Activated CD8-positive, alpha-beta memory T cell treated with anti-CD3 and anti-CD28 coated beads for 36 hours (primary cell): ENCODE measurements at regions not wholly inside any gene's neighbourhood (a gene's known extent, or its start where the extent isn't known, plus 50 kb on each side); places are given as distances from the start of the nearest gene placed in this dataset.

Experiments
- CTCF ChIA-PET: fragments of 350-600 bp; sonication (Branson Sonifier 250); formaldehyde crosslinking; loops from one replicate; lab custom pipeline; 2021; ENCODE audit warnings: antibody characterized with exemption; lab: Charles Lee
- POLR2A ChIA-PET: fragments of 350-600 bp; sonication (Branson Sonifier 250); formaldehyde crosslinking; loops from one replicate; lab custom pipeline; 2021; ENCODE audit warnings: antibody characterized with exemption; lab: Charles Lee

DNA sequence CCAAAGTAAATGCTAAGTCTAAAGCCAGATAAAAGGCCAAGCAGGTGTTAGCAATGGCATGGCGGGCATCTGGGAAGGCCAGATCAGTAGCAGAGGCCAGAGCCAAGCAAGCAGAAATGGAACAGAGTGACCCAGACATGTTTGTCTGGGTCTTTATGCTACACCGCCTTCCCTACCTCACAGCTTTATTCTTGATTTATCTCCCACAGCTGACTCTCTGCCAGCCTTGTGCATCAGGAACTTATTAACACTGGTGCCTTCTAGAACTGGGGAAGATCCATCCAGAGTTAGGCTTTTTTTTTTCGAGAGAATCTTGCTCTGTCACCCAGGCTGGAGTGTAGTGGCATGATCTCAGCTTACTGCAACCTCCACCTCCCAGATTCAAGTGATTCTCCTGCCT lies 112.5 kb upstream of the SLC44A1 start:
- ChIA-PET CTCF (no interaction called here), POLR2A (no interaction called here)

- ChIA-PET POLR2A (no interaction called here), CTCF (no interaction called here)
These were observed 111.8 kb upstream of the SLC44A1 start for GRCh38 chr9:105132606-105133005.

DNA sequence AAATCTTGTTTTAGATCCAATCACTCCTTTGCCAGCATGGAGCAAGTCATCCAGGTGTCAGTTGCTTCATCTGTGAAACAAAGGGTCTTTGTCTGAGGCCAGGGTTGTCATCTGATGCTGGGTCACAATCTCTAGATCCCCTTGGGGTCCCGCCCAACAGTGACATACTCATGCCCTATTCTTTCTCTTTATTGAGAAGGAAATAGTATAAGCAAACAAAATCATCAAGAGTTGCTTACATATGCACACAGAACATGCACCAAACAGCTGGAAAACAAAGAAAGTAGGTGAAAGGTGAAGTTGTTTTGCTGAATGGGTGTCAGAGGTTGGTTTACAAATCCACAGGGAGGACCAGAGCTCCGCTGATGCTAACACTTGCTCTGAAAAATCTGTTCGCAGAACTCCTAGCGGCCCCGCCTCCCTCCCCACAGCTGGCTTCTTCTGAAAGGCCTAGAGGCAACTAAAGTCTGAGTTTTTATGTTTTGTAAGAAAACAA lies 106.1 kb upstream of the SLC44A1 start:
- POLR2A ChIA-PET: no interaction called here
- CTCF ChIA-PET: no interaction called here

- ChIA-PET CTCF (no interaction called here), POLR2A (no interaction called here)
These were observed 103.1 kb upstream of the SLC44A1 start for GRCh38 chr9:105141146-105141975.

- POLR2A ChIA-PET: no interaction called here
- CTCF ChIA-PET: no interaction called here
These were observed 102.5 kb upstream of the SLC44A1 start for GRCh38 chr9:105141976-105142250.

DNA sequence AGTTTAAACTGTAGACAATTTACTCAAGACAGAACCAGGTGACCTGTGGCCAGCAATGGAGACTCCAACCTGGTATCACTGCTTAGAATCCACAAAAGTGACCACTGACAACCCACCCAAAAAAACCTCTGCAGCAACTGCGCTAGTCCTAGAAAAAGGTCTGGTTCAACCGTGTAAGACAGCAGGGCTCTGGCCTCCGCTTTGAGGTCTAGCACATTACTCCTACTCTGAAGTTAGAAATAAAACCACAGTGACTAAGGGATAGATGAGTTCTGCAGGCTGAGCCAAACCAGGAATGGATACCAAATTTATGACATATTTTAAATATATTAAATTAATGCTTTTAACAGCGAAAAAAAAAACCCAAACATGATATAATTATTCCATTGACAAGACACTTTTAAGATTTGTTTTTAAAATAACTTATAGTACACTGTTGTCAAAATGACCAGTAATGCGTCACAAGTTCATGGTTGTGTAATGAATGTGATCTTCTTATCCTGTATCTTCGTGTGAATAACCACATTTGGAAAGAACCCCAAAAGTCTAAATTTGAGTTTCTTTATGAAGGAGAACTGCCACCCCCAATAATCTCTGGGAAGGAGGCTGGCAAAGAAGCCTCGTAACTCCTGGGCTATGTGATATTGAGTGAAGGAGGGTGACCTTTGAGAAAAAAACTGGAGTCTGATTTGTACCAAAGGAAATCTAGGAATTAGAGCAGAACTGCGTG lies 101.9 kb upstream of the SLC44A1 start:
- ChIA-PET CTCF (no interaction called here), POLR2A (interaction anchor here (0.6 kb wide), 1 partner anchor 35 kb away, joined by 12 read pairs; no protein-coding TSS in a partner anchor)

GRCh38 chr9:105143136-105143430 lies 101.4 kb upstream of the SLC44A1 start:
- CTCF ChIA-PET: no interaction called here
- POLR2A ChIA-PET: interaction anchor here (0.6 kb wide), 1 partner anchor 35 kb away, joined by 12 read pairs; no protein-coding TSS in a partner anchor

DNA sequence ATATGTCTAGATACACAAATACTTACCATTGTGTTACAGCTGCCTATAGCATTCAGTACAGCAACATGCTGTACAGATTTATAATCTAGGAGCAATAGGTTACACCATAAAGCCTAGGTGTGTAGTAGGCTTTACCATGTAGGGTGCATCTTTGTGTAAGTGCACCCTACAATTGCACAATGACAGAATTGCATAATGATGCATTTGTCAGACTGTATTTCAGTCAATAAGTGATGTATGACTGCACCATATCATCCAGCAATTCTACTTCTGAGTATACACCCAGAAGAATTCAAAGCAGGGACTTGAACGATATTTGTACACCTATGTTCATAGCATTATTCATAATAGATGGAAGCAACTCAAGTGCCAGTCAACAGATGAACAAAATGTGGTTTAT lies 100.4 kb upstream of the SLC44A1 start:
- CTCF ChIA-PET: no interaction called here
- POLR2A ChIA-PET: no interaction called here

GRCh38 chr9:105144841-105145240 lies 99.6 kb upstream of the SLC44A1 start:
- ChIA-PET CTCF (no interaction called here), POLR2A (no interaction called here)

DNA sequence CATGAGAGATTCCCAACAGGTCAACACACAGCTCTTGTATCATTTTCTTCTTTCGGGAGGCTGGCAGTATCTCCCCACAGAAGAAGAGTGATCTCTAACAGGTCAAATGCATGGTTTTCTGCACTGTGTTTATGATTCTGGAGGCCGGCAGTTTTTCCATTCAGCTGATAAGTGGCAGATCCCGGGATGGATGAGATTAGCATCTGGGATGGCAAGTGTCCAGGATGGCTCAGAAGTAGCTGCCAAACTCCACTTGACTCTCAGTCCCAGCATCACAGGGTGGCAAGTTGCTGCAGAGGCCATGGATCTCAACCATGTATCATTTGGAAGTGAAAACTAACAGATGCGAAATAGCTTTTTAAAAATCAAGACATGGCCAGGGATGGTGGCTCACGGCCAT lies 97.8 kb upstream of the SLC44A1 start:
- ChIA-PET CTCF (interaction anchor here (1.4 kb wide), 1 partner anchor 14 kb away, joined by 3 read pairs; no protein-coding TSS in a partner anchor), POLR2A (no interaction called here)

DNA sequence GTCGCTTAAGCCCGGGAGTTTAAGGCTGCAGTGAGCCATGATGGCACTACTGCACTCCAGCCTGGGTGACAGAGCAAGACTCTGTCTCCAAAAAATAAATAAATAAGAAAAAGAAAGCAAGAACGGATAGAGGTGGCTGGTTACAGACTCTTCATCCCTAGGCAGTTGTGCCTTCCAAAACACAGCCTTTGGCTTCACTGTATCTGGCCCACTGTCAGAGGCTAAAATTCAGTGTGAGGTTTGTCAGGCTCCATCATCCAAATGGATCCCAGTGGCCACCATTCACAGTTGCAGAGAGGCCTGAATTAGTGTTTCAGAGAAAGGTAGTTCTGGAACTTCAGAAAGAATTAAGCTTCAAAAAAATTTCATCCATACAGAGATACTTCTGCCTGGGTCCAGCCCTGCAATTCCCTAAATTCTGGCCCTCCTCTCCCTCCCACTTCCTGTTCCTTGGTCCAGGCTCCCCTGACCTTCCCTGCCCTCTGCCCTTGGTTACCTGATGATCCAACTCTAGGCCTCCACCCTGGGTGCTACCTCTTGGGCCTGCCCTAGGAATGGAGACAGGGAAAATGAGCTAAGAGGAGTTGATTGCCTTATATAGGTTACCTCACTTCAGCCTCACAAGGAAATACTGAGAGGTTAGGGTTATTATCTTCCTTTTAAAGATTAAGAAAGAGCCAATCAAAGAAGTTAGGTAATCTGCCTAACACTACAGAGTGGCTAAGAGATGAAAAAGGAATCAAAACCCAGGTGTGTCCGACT lies 97.2 kb upstream of the SLC44A1 start:
- POLR2A ChIA-PET: no interaction called here
- CTCF ChIA-PET: interaction anchor here (1.4 kb wide), 1 partner anchor 13 kb away, joined by 3 read pairs; no protein-coding TSS in a partner anchor

DNA sequence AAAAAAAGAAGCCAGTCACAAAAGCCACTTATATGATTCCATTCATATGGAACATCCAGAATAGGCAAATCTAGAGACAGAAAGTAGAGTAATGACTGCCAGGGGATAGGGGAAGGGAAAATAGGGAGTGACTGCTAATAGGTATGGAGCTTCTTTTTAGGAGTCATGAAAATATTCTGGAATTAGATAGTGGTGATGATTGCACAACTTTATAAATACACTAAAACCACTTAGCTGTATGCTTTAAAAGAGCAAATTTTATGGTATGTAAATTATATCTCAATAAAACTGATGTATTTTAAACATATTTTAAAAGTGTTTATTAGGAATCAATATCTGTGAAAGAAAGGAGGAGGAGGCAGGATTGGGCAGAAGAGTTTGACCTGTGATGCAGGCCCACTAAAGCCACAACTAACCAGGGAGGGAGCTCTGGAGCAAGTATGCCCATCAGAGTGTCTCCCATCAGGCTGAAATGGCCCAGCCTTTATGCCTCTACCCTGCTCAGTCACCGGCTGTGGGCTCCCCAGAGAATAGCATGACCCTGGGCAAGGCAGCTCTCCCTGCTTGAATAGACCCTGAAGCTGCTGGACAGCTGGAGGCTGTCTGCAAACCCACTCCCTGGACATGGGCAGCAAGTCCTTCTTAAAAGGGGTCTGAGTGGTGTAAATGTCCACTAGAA lies 96.0 kb upstream of the SLC44A1 start:
- POLR2A ChIA-PET: no interaction called here
- CTCF ChIA-PET: interaction anchor here (1.2 kb wide), 1 partner anchor 202 kb away, joined by 3 read pairs; no protein-coding TSS in a partner anchor

- ChIA-PET POLR2A (no interaction called here), CTCF (interaction anchor here (1.5 kb wide), 1 partner anchor 94 kb away, joined by 3 read pairs; no protein-coding TSS in a partner anchor)
These were observed 93.3 kb upstream of the SLC44A1 start for GRCh38 chr9:105150991-105151685.

GRCh38 chr9:105151686-105151995 lies 92.8 kb upstream of the SLC44A1 start:
- CTCF ChIA-PET: interaction anchor here (1.5 kb wide), 1 partner anchor 93 kb away, joined by 3 read pairs; no protein-coding TSS in a partner anchor
- POLR2A ChIA-PET: no interaction called here

- ChIA-PET POLR2A (no interaction called here), CTCF (interaction anchor here (0.6 kb wide), 1 partner anchor 178 kb away, joined by 4 read pairs; no protein-coding TSS in a partner anchor)
These were observed 89.7 kb upstream of the SLC44A1 start for GRCh38 chr9:105154723-105155191.

DNA sequence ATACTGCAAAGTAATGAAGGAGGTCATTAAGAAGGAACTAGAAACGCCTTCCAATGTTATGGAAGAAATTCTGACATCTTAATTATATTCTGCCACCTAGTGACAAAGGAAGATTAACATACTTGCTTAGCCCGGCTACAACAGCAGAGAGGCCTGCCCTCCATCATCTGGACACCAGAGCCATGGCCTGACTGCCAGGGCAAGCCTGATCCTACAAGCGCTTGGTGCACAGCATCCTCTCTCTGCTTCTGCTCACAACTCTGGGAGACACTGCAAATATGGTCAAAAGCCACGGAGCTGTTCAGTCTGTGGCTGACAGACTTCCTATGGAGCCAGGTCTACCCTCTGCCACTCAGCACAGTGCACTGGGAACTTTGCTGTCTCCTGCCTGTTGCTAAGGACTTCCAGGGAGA lies 87.3 kb upstream of the SLC44A1 start:
- ChIA-PET CTCF (interaction anchor here (1.1 kb wide), 1 partner anchor 230 kb away, joined by 4 read pairs; the partner anchor contains the start of gene ABCA1), POLR2A (no interaction called here)

GRCh38 chr9:105158020-105158419 lies 86.4 kb upstream of the SLC44A1 start:
- POLR2A ChIA-PET: no interaction called here
- CTCF ChIA-PET: interaction anchor here (1.1 kb wide), 1 partner anchor 231 kb away, joined by 4 read pairs; the partner anchor contains the start of gene ABCA1

DNA sequence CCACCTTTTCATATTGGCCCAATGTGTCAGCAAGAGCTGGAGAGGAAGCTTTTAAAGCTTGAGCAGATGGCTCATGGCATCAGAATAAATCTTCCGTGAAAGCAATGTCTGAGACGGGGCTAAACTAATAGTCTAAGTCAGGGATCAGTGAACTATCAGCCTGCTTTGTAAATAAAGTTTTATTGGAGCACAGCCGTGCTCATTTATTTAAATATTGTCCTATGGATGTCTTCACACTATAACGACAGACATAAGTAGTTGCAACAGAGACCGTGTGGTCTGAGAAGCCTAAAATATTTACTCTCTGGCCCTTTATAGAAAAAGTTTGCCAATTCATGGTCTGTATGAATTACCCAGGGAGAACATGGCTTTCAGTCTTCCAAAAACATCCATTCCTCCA lies 85.6 kb upstream of the SLC44A1 start:
- POLR2A ChIA-PET: interaction anchor here (0.6 kb wide), 1 partner anchor 296 kb away, joined by 3 read pairs; no protein-coding TSS in a partner anchor
- CTCF ChIA-PET: interaction anchor here (1.0 to 1.3 kb wide), 2 partner anchors 257 to 295 kb away, joined by 3 to 5 read pairs; no protein-coding TSS in a partner anchor
